IMR-90 (cell line): ENCODE measurements at regions not wholly inside any gene's neighbourhood (a gene's known extent, or its start where the extent isn't known, plus 50 kb on each side); places are given as distances from the start of the nearest gene placed in this dataset.

Experiments
- ATAC-seq: fragments of 200-7000 bp; cut with Tn5 transposase; 2 replicates; pipeline ENCODE4 v1.9.1; 2020; ENCODE audit warnings: low read depth, mild to moderate bottlenecking, moderate library complexity
- BruUV-seq: library from RNA; stranded (reverse); fragments of 400-500 nt; replicated peaks from 2 replicates; lab custom pipeline; 2021; lab: Mats Ljungman, UMichigan
- CTCF ChIA-PET: fragments of 300-600 bp; formaldehyde crosslinking; extraction: SDS; loops from one replicate; lab custom pipeline; 2021; ENCODE audit warnings: antibody characterized with exemption; lab: Yijun Ruan, JAX
- POLR2A ChIA-PET: fragments of 300-600 bp; sonication (Branson Sonifier 250); formaldehyde crosslinking; loops from one replicate; lab custom pipeline; 2022; ENCODE audit warnings: antibody characterized with exemption; ENCODE audit not compliant: unreplicated experiment; lab: Charles Lee
- DNase-seq: peaks from one replicate; pipeline ENCODE4 v3.0.0; 2013
- H2AFZ ChIP-seq: replicated peaks from 2 replicates; pipeline ENCODE3; 2013; ENCODE audit warnings: low read length, mild to moderate bottlenecking; ENCODE audit not compliant: poor library complexity
- H2AK5ac ChIP-seq: 2 replicates; pipeline ENCODE4 v1.6.1; 2013; ENCODE audit warnings: low read depth, low read length, inconsistent platforms
- H2AK9ac ChIP-seq: replicated peaks from 2 replicates; pipeline ENCODE3; 2013; ENCODE audit warnings: mild to moderate bottlenecking, low read depth, low read length, moderate library complexity; ENCODE audit not compliant: poor library complexity
- H2BK120ac ChIP-seq: 2 replicates; pipeline ENCODE4 v1.6.1; 2013; ENCODE audit warnings: low read depth, low read length, inconsistent platforms
- H2BK15ac ChIP-seq: 3 replicates; pipeline ENCODE4 v1.6.1; 2013; ENCODE audit warnings: low read depth, low read length, inconsistent platforms
- H2BK20ac ChIP-seq: 2 replicates; pipeline ENCODE4 v1.6.1; 2013; ENCODE audit warnings: low read depth, mild to moderate bottlenecking, inconsistent platforms, low read length, moderate library complexity
- H2BK5ac ChIP-seq: 2 replicates; pipeline ENCODE4 v1.6.1; 2013; ENCODE audit warnings: mild to moderate bottlenecking, low read depth, low read length, inconsistent platforms; ENCODE audit not compliant: poor library complexity, severe bottlenecking
- H3K14ac ChIP-seq: replicated peaks from 2 replicates; pipeline ENCODE4 v1.6.1; 2013; ENCODE audit warnings: low read depth, low read length, inconsistent platforms
- H3K18ac ChIP-seq: 2 replicates; pipeline ENCODE4 v1.6.1; 2013; ENCODE audit warnings: low read depth, low read length, control low read depth
- H3K23ac ChIP-seq: 2 replicates; pipeline ENCODE4 v1.6.1; 2013; ENCODE audit warnings: low read depth, low read length, inconsistent platforms
- H3K27ac ChIP-seq: 2 replicates; pipeline ENCODE4 v1.5.1; 2013; ENCODE audit warnings: mild to moderate bottlenecking, control low read depth, low read length; ENCODE audit not compliant: insufficient read depth
- H3K27me3 ChIP-seq: 2 replicates; pipeline ENCODE4 v1.6.1; 2013; ENCODE audit warnings: low read length; ENCODE audit not compliant: control insufficient read depth, insufficient read depth
- H3K36me3 ChIP-seq: 2 replicates; pipeline ENCODE4 v1.6.1; 2013; ENCODE audit warnings: low read length, mixed read lengths; ENCODE audit not compliant: control insufficient read depth, insufficient read depth
- H3K4ac ChIP-seq: 2 replicates; pipeline ENCODE4 v1.6.1; 2013; ENCODE audit warnings: low read depth, low read length, inconsistent platforms
- H3K4me1 ChIP-seq: 2 replicates; pipeline ENCODE4 v1.6.1; 2013; ENCODE audit warnings: low read length, mixed read lengths; ENCODE audit not compliant: control insufficient read depth, insufficient read depth
- H3K4me2 ChIP-seq: 2 replicates; pipeline ENCODE4 v1.6.1; 2013; ENCODE audit warnings: low read depth, mild to moderate bottlenecking, control low read depth, low read length, moderate library complexity
- H3K4me3 ChIP-seq: 2 replicates; pipeline ENCODE4 v1.5.1; 2013; ENCODE audit warnings: low read depth, mild to moderate bottlenecking, control low read depth, low read length, moderate library complexity; ENCODE audit not compliant: insufficient read depth
- H3K56ac ChIP-seq: 2 replicates; pipeline ENCODE4 v1.6.1; 2013; ENCODE audit warnings: low read length, inconsistent platforms; ENCODE audit not compliant: insufficient read depth; ENCODE audit errors: extremely low read depth
- H3K79me1 ChIP-seq, 2 experiments: 2 replicates each; pipeline ENCODE4 v1.6.1; 2013; ENCODE audit warnings: low read length in 2 of 2, inconsistent platforms in 1 of 2, low read depth in 1 of 2
- H3K9ac ChIP-seq: 2 replicates; pipeline ENCODE4 v1.6.1; 2013; ENCODE audit warnings: low read depth, low read length, control low read depth
- H3K9me1 ChIP-seq: 2 replicates; pipeline ENCODE4 v1.6.1; 2013; ENCODE audit warnings: low read length, inconsistent platforms; ENCODE audit not compliant: insufficient read depth
- H3K9me3 ChIP-seq: 2 replicates; pipeline ENCODE4 v1.6.1; 2013; ENCODE audit warnings: low read length; ENCODE audit not compliant: control insufficient read depth, insufficient read depth
- H4K20me1 ChIP-seq: 2 replicates; pipeline ENCODE4 v1.6.1; 2013; ENCODE audit warnings: low read length, inconsistent platforms; ENCODE audit not compliant: insufficient read depth
- H4K5ac ChIP-seq: 2 replicates; pipeline ENCODE4 v1.6.1; 2013; ENCODE audit warnings: mild to moderate bottlenecking, low read depth, low read length, control low read depth
- H4K8ac ChIP-seq, 2 experiments: 2 replicates each; pipeline ENCODE4 v1.6.1; 2013; ENCODE audit warnings: low read depth in 2 of 2, low read length in 2 of 2, control low read depth in 1 of 2, inconsistent platforms in 1 of 2
- H4K91ac ChIP-seq: 2 replicates; pipeline ENCODE4 v1.6.1; 2013; ENCODE audit warnings: low read depth, low read length, inconsistent platforms; ENCODE audit not compliant: insufficient read depth
- BHLHE40 ChIP-seq: fragments of 150-350 bp; IDR thresholded peaks from 2 replicates; pipeline ENCODE4 v1.6.1; 2016; ENCODE audit warnings: mild to moderate bottlenecking, low read depth, low read length
- ELK1 ChIP-seq: fragments of 150-350 bp; IDR thresholded peaks from 2 replicates; pipeline ENCODE4 v1.6.1; 2016; ENCODE audit warnings: low read depth, mild to moderate bottlenecking, low read length, moderate library complexity, borderline replicate concordance
- RAD21 ChIP-seq: IDR thresholded peaks from 2 replicates; pipeline ENCODE4 v1.6.1; 2012; ENCODE audit warnings: low read length, improper control_type of control experiment
- RCOR1 ChIP-seq: IDR thresholded peaks from 2 replicates; pipeline ENCODE4 v1.6.1; 2012; ENCODE audit warnings: mild to moderate bottlenecking, low read length, improper control_type of control experiment; ENCODE audit not compliant: insufficient replicate concordance
- WGBS, 2 experiments: methylation state at CpG; one replicate each; pipeline versions ENCODE4 v1.1.5 to v1.1.7; 2013; ENCODE audit warnings: missing lambda C conversion rate in 2 of 2; ENCODE audit not compliant: insufficient read length in 1 of 2; ENCODE audit errors: extremely low coverage in 2 of 2; 5-methylcytosine and 5-hydroxymethylcytosine counted together
- dilution Hi-C: fragments of 300-500 bp; cut with HindIII; formaldehyde crosslinking; loops from one replicate; pipeline ENCODE4 v1.14.3; 2018; ENCODE audit warnings: low sequenced_read_pairs; ENCODE audit not compliant: unreplicated experiment
- in situ Hi-C: fragments of 300-500 bp; cut with MboI; formaldehyde crosslinking; loops from 3 replicates; pipeline ENCODE4 v1.14.3; 2019; ENCODE audit warnings: low sequenced_read_pairs, inconsistent platforms, mixed read lengths
- intact Hi-C: fragments of 100-400 bp; cut with micrococcal nuclease; formaldehyde crosslinking; loops from 2 replicates; pipeline ENCODE4 v1.10.0; 2022

- intact Hi-C loops, result no loop called here
Measured at GRCh38 chr4:164312671-164313070, 441.3 kb upstream of the SMIM31 start.

More at GRCh38 chr4:164312671-164313070, 441.3 kb upstream of the SMIM31 start:
- no peak overlapping the region for H3K18ac ChIP-seq
- H3K56ac ChIP-seq, result no peak overlapping the region
- H4K91ac ChIP-seq, result no peak overlapping the region
- no peak overlapping the region for H2BK15ac ChIP-seq
- H3K27ac ChIP-seq, result no peak overlapping the region
- no peaks in the 10 kb centered on the region for H3K79me1 ChIP-seq
- H4K8ac ChIP-seq, result no peak overlapping the region
- H2BK20ac ChIP-seq, result no peak overlapping the region
- TF ChIP-seq BHLHE40 (no peak), RCOR1 (no peak), RAD21 (no peak), ELK1 (no peak)
- H3K36me3 ChIP-seq, result no peaks in the 10 kb centered on the region
- no peak overlapping the region for H3K4me3 ChIP-seq
- dilution Hi-C loops (no loop called here), in situ Hi-C loops (no loop called here)
- no peak overlapping the region for H2AK9ac ChIP-seq
- WGBS, 2 experiments, result no CpG with 5 or more reads among the region's 6 CpGs
- H3K23ac ChIP-seq, result no peak overlapping the region
- no peak overlapping the region for H4K5ac ChIP-seq
- no peaks in the 10 kb centered on the region for H3K27me3 ChIP-seq
- H2AK5ac ChIP-seq, result no peak overlapping the region
- ChIA-PET POLR2A (no interaction called here), CTCF (no interaction called here)
- no peak overlapping the region for H3K14ac ChIP-seq
- H2BK5ac ChIP-seq, result no peak overlapping the region
- H2BK120ac ChIP-seq, result no peak overlapping the region
- no peaks in the 10 kb centered on the region for H3K9me1 ChIP-seq
- no peak overlapping the region for H3K4ac ChIP-seq
- no peaks in the 10 kb centered on the region for H3K4me1 ChIP-seq
- 0 out of 2 replicates have a peak, but pooled peaks cover 4% of the 10 kb centered on the region for H3K9me3 ChIP-seq
- no peak overlapping the region for H2AFZ ChIP-seq
- H3K9ac ChIP-seq, result no peak overlapping the region
- DNase-seq (no peak), ATAC-seq (no peak)
- no TSS peak for BruUV-seq
- no peak overlapping the region for H3K4me2 ChIP-seq
- H4K20me1 ChIP-seq, result no peaks in the 10 kb centered on the region
